ENCODE measurements at regions not wholly inside any gene's neighbourhood (a gene's known extent, or its start where the extent isn't known, plus 50 kb on each side); places are given as distances from the start of the nearest gene placed in this dataset.

GRCh38 chr20:39830903-39831302 lies 858.1 kb downstream of the MAFB start:
- no peak overlapping the region for H2AFZ ChIP-seq
- no peaks in the 10 kb centered on the region for H3F3A ChIP-seq (replicated peaks; ENCODE audit: low read depth)
- Mint-ChIP-seq H3K27me3 (ENCODE audit: insufficient read depth, low read depth, poor library complexity) (peaks cover 2% of the 10 kb centered on the region), H3K4me3 (no peak overlapping the region), H3K9me3 (no peaks in the 10 kb centered on the region), H3K4me1 (peaks cover 14% of the 10 kb centered on the region), H3K36me3 (ENCODE audit: low read depth) (no peaks in the 10 kb centered on the region), H3K27ac (no peak overlapping the region)
- DNase-seq (ENCODE audit: low spot score) (no peak), ATAC-seq (no peak)
- no peak overlapping the region for H3K4me2 ChIP-seq
- H3K27ac ChIP-seq (ENCODE audit: low read depth): no peak overlapping the region
- peaks cover 11% of the 10 kb centered on the region for H3K4me1 ChIP-seq (ENCODE audit: insufficient read depth)
- H3K36me3 ChIP-seq (ENCODE audit: insufficient read depth): no peaks in the 10 kb centered on the region
- H3K79me2 ChIP-seq (replicated peaks; ENCODE audit: insufficient read depth): no peaks in the 10 kb centered on the region
- no peaks in the 10 kb centered on the region for H3K9me2 ChIP-seq (ENCODE audit: insufficient read depth)
- no peak overlapping the region for H3K4me3 ChIP-seq
- TF ChIP-seq CTCF (conservative IDR thresholded peaks at IDR 0.05; ENCODE audit: low read depth in 2 of 2) (no peak), STAT1 (IDR thresholded peaks at IDR 0.05; ENCODE audit: unreplicated experiment) (no peak), ZNF462 (CRISPR knock-in tag; IDR thresholded peaks at IDR 0.05) (no peak), ETS1 (IDR thresholded peaks at IDR 0.05) (no peak), ZNF331 (CRISPR knock-in tag; IDR thresholded peaks at IDR 0.05; ENCODE audit: low read depth) (no peak), EZH2 (IDR thresholded peaks at IDR 0.05; ENCODE audit: low read depth, unreplicated experiment) (no peak), CREB1 (CRISPR knock-in tag; IDR thresholded peaks at IDR 0.05; ENCODE audit: low read depth) (no peak), ZNF114 (CRISPR knock-in tag; IDR thresholded peaks at IDR 0.05) (no peak), NANOG (IDR thresholded peaks at IDR 0.05; ENCODE audit: borderline replicate concordance) (no peak), POLR2AphosphoS5 (IDR thresholded peaks at IDR 0.05; ENCODE audit: low read depth) (no peak), JUNB (IDR thresholded peaks at IDR 0.05; ENCODE audit: unreplicated experiment) (no peak), EZH2phosphoT487 (IDR thresholded peaks at IDR 0.05; ENCODE audit: unreplicated experiment) (no peak), REST (IDR thresholded peaks at IDR 0.05; ENCODE audit: unreplicated experiment) (no peak)
- no peaks in the 10 kb centered on the region for H3K27me3 ChIP-seq (ENCODE audit: insufficient read depth)
- no peaks in the 10 kb centered on the region for H4K20me1 ChIP-seq (replicated peaks; ENCODE audit: insufficient read depth)
